Pulmonary artery endothelial cell (primary cell): ENCODE measurements at regions not wholly inside any gene's neighbourhood (a gene's known extent, or its start where the extent isn't known, plus 50 kb on each side); places are given as distances from the start of the nearest gene placed in this dataset.
"Not testable (repeated sequence)": the region's sequence is repeated elsewhere in the genome, so short reads cannot be mapped to it uniquely, and the experiment has no call there.

Source experiments
- DNase-seq: peaks from one replicate; pipeline ENCODE4 v3.0.0-alpha.2; 2011; ENCODE audit warnings: low read depth, low spot score

DNA sequence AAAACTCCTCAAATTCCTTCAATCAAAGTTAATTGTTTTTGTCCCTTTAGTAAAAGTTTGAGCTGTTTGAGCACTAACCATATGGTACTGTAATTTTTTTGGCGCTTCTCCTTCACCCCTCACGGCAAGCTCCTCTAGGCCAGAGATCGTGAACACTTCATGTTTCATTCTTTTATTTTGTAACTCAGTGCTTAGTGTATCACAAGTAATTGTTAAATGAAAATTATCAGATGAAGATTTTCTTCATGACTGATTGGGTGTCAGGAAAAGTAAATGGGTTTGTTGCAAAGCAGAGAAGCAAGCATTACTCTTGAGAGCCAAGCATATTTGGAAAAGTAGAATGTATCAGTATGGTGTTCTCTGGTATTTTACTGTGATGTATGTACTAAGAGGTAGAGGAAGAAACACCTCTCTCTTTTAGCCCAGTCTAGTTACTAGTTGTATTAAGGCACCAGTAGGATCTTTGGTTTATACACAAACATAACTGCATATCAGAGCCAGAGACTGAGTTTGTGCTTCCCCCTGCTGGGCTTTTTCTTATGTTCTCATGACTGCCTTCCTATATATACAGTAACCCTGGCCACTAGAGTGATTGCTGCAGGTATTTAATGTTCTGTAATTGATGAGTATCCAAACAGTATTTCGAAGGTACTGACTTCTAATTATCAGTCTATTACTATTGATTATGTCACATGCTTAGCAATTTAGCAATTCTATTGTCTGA lies 202.3 kb upstream of the KLHL1 start:
- no peak for DNase-seq

DNA sequence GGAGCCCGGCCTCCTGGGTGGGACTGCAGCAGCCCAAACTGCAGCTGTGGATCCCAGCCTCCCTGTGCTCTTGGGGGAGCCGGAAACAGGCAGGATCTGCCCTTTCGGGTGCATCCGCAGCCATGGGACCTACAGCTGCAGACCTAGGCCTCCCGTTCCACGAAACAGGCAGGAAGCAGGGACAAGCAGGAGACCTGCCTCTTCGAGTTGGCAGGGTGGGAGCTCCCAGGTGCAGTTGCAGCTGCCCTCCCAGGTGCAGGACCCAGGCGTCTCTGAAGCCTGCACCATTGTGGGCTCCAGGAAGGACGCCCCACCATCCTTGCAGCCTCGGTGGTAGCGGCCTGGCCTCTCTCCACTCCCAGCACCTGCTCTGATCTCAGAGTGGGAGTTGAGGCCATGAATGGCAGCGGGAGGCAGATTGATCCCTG lies 189.0 kb upstream of the KLHL1 start:
- no peak for DNase-seq

- DNase-seq: no peak
Observed at GRCh38 chr13:70284371-70284770, 176.1 kb upstream of the KLHL1 start.

DNA sequence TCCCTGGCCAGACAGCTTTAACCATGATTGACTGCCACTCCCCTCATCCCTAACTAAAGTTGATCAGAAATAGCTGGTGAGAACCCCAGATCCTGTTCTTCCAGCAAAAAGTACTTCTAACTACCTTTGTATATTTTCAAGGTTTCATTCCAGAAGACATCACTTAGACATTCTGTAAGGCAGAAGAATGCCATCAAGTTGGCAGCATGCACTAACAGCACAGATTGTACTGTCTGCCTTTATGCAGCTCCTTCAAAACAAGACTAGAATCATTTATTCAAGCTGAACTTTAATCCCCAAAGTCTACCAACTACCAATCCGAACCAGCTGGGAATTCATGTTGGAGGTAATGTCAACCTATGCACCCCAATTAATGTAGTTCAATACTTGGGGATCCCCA lies 167.6 kb upstream of the KLHL1 start:
- no peak for DNase-seq

DNA sequence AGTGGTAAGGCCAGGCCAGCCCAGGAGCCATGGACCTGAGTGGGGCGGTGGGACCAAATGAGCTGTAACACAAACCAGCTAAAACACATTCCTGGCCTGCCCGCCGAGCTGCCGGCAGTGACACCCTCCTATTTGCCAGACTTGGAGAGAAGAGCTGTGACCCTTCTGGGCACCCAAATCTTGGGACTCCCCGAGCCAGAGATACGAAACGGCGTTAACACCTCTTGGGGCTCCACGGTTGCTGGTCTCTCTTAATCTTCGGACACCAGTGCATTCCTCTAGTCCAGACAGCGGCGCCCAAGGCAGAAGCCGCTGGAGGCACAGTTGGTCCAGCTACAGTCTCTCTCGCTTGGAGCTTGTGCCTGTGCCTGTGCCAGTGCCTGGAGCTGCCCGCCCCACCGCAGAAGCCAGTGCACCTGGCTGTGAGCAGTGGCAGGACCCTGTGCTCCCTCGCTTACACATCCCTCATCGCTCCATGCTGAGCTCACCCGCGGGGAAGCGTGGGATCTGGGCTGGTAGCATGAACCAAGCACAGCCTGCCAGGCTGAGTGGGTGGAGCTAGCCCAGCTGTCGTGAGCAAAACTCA lies 147.2 kb upstream of the KLHL1 start:
- DNase-seq: no peak

- DNase-seq: no peak
Observed at GRCh38 chr13:70253834-70254233, 145.6 kb upstream of the KLHL1 start.

DNA sequence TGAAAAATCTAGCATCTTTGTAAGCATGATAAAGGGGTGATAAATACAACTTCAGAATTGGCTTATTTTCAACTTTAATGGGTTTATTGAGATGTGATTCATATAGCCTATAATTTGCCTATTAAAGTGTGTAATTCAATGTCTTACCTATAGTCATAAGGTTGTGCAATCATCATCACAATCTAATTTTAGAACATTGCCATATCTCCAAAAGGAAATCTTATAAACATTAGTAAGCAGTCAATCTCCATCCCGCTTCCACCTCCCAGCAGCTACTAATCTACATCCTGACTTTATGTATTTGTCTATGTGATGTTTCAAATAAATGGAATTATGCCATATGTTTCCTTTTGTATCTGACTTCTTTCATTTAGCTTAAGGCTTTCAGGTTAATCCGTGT lies 145.2 kb upstream of the KLHL1 start:
- DNase-seq: no peak

GRCh38 chr13:70249332-70250064 lies 141.2 kb upstream of the KLHL1 start:
- DNase-seq: no peak

GRCh38 chr13:70237131-70237530 lies 128.9 kb upstream of the KLHL1 start:
- DNase-seq: no peak

GRCh38 chr13:70235565-70235964 lies 127.3 kb upstream of the KLHL1 start:
- no peak for DNase-seq

- no peak for DNase-seq
Observed at GRCh38 chr13:70223911-70224310, 115.7 kb upstream of the KLHL1 start.

DNA sequence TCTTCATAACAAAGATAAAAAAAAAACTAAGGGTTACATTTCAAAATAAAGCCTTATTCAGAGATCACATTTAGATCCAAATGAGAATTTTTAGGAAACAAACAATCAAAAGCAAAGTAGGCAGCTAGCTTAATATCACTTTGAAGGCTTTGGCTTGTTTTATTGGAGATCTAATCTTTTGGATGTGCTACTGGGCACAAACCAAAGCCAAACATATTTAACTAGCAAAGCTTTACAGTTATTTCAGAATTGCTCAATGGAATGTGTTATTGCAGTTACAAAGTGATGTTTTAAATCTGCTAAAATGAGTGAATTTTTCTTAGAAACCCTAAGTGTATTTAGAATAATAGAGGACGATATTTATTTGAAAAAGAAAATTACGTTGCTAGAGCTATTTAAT lies 114.7 kb upstream of the KLHL1 start:
- DNase-seq: no peak

GRCh38 chr13:70218618-70219017 lies 110.4 kb upstream of the KLHL1 start:
- no peak for DNase-seq

DNA sequence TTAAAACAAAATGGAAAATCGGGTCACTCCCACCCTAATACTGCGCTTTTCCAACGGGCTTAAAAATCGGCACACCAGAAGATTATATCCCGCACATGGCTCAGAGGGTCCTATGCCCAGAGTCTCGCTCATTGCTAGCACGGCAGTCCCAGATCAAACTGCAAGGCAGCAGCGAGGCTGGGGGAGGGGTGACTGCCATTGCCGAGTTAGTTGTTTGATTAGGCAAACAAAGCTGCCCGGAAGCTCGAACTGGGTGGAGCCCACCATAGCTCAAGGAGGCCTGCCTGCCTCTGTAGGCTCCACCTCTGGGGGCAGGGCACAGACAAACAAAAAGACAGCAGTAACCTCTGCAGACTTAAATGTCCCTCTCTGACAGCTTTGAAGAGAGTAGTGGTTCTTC lies 100.7 kb upstream of the KLHL1 start:
- not testable (repeated sequence) for DNase-seq

- no peak for DNase-seq
Observed at GRCh38 chr13:70206671-70207070, 98.4 kb upstream of the KLHL1 start.

DNA sequence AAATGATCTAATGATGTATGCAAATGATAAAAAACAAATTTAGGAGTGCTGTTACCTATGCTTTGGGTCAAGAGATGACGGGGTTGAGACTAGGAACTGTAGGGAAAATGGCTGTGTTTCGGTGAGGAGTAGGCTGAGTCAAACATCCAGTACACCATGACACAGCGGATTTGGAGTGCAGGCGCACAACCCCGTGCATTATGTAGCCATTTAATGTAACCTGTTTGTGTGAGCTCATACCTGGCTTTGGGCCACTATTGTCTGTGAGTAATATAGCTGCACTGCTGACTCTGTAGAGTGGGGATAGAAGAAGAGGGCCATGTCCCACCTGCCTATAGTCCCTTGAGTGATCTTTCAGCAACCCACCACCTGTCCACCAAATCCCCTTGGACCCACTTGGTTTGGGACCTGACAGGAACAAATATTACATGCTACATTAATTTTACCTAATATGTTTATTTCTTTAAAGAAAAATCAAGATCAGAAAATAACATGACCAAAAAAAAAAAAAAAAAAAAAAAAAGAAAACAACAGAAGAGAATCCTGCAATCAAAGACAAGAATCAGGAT lies 95.5 kb upstream of the KLHL1 start:
- DNase-seq: no peak

DNA sequence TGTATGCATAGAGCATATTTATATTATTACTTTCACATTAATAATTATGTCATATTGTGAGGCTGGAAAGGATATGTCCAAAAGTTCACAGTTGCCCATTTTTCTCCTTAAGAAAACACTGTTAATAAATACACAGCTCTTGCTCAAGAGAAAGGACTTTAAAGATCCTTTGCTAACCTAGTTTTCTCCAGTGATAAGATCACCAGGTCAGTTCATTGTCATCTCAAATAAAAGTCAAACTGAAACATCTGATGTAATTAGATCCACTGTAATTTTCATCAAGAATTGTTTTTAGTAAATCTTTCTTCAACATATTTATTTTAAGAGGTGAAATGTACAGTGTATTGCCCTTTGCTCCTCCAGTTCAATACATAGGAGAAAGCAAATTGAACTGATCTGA lies 82.8 kb upstream of the KLHL1 start:
- no peak for DNase-seq

GRCh38 chr13:70189981-70190380 lies 81.7 kb upstream of the KLHL1 start:
- no peak for DNase-seq

DNA sequence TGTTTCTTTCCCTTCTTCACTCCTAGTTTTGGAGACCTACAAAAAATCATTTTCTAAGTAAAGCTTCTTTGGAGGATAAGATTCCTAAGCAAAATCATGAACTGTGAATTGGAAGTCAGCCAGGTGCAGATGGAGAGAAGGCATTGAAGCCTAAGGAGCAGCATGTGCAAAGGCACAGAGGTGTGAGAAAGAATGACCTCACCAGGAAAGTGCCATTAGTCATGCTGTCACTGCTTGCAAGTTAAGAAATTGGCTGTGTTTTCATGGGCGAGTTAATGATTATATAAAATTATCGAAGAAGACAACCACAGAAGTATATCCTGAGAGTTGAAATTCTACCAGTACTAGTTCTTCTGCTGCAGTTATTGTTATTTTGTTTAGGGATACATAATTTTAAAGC lies 80.3 kb upstream of the KLHL1 start:
- no peak for DNase-seq

DNA sequence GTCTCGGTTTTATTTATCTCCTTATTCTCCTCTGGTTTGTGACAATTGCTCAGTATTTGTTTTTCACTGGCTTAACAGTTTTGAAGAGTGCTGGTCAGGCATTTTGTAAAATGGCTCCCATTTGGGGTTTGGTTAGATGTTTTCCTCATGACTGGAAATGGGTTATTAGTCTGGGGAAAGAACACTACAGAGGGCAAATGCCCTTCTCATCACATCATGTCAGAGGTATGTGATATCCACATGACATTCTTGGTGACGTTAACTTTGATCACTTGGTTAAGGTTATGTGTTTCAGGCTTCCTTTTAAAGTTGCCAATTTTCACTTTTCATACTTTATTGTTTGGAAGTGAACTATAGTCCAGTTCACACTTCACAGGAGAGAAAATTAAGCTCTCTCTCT lies 74.8 kb upstream of the KLHL1 start:
- no peak for DNase-seq
